GM19468 (cell line): ENCODE measurements at regions not wholly inside any gene's neighbourhood (a gene's known extent, or its start where the extent isn't known, plus 50 kb on each side); places are given as distances from the start of the nearest gene placed in this dataset.

ENCODE experiments used
- ATAC-seq: cut with Tn5 transposase; IDR thresholded peaks from one replicate; pipeline ENCODE4 v1.9.1; 2021; ENCODE audit warnings: mild to moderate bottlenecking, moderate library complexity, moderate number of reproducible peaks; ENCODE audit not compliant: unreplicated experiment; ENCODE audit errors: extremely low read depth

DNA sequence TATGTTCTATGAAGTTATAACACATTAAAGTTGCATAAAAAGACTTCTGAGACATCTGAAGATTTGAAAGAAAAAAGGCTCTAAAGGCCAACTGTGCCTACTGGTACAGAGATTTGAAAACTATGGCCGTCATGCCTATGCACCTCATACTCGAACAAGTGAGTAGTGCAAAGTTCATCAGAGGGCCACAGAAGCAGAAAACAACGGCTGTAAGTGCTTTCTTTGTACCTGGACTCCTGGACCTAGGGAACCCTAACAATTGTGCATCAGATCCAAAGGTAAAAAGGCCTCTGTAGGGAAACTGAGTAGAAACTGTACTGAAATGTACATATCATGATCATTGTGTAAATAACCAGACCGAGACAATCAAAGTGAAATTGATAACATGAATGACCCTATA is 230.4 kb upstream of the CHST9 start:
- ATAC-seq = no peak

DNA sequence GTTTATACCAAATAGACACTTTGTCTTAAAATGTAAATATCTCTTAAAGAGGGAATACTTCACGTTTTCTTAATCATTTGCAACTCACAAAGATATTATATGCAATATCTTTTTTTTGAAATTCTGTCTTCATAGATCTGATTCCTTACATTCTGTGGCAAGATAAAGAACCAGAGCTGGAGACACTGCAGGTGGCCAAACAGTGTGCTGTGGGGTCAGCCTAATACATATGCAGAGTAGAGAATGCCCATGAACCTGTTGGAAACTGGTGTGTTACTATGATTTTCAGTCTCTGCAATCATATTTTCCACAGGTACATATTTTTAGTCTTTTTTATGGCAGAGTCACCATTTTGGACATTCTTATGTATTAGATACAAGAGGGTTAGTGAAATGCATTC is 229.6 kb upstream of the CHST9 start:
- ATAC-seq = no peak

DNA sequence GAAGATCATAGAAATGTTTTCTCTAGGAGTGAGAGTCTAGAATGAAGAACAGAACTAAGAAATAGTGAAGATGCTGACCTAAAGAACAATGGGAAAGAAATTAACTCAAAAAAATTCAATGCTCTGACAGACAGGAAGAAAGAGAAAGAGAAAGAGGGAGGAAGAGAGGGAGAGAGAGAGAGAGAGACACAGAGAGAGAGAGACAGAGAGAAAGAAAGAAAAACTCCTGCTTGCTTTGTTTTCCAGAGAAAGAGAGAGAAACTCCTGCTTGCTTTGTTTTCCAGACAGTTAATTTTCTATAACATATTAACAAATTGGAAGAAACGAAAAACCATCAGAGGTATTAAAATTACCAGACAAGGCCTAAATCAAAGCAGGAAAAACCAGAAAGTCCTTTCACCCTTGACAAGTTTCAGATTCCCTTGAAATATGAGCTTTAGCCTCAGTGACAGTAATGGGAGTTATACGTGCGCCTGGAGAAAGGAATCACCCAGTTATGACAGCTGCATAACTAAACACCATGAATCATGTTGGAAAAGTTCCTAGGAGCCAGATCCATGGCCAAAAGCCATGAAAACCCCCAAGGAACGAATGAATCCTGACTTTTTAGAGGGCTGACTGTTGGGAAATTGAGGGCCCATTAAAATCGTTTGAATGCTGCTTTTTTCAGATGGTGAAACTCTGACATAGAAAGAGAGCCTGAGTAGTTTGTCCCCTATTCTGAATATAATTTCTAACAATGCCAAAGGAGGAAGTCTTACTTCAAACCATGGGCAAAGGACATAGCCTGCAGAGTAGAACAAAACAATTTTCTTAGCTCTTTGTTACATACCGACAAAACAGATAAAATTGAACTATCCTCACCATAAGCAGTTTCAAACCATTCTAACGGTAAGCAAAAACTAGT is 228.6 kb upstream of the CHST9 start:
- ATAC-seq = no peak

DNA sequence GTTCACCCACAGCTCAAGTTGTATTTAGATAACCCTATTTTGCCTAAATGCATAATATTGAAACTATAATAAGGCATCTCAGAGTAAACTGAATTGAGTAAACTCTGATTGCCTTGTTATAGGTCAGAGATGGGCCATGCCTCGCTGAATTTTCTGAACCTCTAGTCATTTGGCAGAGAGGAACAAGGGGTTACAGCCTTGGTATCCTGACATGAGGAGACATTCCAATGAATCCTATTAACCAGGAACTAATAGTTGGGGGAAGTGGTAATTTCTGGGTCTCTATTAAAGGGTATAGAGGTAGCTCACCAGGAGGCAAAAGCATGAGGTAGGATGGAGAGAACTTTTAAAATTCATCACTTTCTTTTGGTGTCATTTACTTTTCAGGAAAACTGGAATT is 227.4 kb upstream of the CHST9 start:
- no peak for ATAC-seq

DNA sequence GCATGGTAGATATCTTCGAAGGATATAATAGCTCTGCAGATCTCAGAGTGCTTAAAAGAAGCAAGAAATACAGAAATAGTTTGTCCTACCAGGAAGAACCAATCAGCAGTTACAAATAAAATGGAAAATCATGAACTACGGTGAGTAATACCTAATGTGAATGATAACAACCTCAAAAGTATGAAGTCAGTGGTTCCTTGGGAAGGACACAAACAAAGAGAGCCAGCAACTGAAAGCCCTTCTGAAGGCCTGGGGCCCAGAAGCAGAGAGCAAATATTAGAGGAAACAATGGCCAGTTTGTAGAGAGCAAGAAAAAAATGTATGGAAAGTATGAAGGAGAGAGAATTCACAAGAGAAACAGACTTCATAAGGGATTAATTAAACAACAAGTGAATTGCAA is 226.8 kb upstream of the CHST9 start:
- no peak for ATAC-seq

DNA sequence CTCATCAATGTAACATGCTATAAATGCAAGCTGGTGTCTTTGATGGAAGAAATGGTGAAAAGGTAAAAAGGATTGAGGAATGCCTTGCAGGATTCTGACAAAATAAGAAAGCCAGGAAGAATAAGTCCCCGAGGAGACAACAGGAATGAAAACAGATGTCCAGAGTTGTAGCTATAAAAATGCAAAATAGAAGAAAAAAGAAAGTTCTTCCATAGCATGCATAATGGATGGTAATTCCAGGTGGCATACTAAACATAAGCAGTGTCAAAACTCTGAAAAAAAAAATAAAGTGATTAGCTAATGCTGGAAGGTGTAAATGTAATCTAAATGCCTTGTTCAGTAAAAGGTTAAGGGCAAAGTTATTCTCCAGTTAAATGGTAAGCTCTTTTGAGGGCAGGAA is 225.9 kb upstream of the CHST9 start:
- ATAC-seq = no peak

DNA sequence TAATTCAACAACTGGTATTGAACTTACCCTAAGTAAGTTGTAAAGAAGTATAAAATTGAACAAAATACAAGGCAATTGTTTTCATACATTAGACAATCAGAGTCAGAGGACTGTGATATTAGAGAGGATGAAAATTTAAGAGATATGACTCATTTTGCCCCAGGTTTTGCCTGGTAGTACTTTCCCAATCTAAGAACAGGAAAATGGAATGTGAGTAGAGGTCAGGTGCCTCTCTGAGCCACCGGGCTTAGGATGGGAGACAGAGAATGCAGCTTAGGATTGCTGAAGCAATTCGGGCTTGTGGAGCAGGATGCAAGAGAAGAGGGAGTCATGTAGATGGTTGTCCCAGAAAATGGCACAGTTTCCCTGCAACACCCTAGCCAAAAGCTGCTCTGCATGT is 219.7 kb upstream of the CHST9 start:
- no peak for ATAC-seq

DNA sequence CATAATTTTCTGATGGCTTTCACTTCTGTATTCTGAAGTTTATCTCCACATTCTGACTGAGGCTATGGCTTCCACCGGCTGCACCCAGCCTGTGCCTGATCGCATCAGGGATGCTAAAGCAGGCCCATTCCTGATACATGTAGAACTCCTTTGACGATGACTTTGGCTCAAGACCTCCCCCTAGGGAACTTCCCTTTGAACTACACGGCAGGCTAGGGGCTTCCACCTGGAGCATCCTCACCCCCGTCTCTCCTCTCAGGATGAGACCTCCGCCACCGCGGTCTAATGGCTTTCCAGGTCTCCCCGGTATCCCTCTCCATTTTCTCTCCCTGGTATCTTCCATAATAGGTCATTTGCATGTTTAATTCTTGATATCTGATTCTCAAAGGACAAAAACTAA is 214.9 kb upstream of the CHST9 start:
- no peak for ATAC-seq

DNA sequence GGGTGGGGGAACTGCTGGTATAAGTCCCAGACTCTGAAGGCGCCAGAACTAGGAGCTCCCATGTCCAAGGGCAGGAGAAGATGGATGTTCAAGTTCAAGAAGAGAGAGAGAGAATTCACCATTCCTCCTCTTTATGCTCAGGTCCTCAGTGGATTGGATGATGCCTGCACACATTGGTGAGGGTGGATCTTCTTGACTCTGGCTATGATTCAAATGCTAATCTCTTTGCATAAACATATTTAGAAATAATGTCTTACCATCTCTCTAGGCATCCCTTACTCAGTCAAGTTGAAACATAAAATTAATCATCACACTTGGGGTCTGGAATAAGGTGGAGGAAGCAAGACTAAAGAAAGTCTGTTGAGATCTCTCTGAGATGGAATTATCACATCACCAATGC is 210.6 kb upstream of the CHST9 start:
- no peak for ATAC-seq

DNA sequence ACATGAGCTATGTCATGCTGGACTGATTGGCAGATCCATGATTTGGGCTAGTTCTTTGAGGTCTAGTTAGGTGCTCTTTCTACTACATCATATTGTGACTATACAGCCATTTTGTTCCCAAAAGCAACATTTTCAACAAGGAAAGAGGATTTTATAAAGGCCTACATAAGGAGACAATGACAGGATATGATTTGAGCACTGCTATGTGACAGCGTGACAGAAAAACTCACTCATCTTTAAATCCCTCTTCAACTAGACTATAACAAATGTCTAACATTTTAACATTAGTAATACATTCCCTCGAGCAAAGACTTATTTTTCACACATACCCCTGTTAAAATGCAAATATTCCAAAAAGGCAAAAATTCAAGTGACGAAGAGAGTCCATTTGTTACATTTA is 209.6 kb upstream of the CHST9 start:
- ATAC-seq = no peak

DNA sequence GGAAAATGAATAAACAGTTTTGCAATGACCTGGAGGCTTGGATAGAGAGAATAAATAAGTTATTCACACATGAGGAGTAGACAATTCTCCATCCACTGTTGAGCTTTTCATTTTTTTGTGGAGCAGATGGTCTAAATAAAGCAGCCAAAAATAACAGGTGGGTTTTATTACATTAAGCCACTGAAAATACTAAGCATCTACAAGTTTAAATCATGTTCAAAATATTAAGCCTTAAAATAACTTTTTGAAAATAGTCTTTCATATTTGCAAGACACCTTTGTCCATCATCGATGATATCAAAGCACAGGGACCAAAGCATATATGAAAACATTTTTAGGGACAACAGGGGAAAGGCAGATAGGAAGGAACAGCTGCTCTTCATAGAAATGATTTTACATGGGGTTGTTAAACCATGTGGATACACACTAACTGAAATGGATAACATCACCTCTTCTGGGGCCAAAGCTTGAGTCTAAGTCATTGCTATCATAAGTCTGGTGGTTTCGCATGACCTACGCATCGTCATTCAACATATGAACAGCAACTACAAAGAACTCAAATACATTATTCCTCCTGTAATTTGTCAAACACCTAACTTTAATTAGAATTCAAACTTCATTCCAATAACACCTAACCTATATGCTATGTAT is 197.6 kb upstream of the CHST9 start:
- ATAC-seq = no peak

DNA sequence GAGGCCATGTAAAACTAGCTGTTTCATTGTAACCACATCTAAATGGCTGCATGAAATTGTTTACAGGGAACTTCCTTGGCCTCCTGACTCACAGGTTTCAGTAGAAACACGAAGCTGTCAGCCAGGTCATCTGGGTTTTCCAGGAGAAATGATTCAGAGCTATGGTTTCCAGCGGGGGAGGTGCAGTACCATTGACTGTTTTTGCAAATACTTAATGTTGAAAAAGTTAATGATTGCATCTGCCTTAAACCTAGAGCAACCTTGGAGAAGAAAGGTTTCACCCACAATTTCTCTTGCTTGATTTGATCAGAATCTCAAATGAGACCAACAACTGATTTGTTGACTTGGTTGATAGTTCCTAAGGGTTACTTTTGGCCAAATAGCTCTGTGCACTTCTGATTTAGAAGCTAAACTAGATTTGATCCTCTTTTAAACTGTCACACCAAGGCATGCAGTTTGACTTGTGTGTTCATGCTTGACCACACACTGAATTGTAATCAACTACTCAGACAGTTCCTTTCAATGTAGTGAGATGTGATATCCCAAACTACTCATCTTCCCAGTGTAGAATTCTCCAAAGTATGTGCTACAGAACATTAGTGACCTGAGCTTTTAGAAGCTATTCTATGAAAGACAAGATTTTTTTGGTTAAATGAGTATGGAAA is 193.5 kb upstream of the CHST9 start:
- ATAC-seq = peak; percentile 41

DNA sequence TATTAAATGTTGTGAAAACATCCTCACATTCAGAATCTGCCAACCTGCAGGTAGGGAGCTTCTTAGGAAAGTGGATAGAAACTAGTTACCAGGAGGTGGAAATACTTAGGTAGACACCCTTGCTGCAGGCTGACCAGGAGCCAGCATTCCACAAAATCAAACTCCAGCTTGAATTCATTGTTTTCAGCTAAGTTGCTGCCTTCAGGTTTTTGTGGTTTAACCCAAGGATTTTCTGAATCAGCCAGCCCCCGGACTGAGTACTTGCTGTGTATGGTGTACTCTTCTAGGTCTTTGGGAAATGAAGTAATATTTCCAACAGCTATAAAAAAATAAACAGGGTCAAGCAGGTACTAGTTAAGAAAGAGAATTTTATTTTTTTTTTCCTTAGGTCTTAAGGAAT is 192.1 kb upstream of the CHST9 start:
- no peak for ATAC-seq

DNA sequence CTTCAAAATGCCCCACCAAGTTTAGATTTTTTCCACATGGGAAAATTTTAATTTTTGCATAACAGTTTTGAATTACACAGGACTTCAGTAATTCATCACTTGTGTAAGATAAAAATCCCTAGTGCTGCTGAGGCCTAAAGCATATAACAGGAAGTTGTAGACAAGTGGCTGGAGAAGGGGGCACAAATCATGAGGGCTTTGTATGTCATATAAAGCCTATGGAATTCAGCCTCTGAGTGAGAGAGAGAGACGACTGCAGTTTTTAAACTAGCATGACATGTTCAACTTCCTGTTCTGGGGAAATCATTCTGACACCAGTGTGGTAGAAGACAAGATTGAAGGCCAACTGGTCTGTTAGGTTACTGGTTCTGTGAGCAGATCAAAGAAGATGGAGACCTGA is 187.3 kb upstream of the CHST9 start:
- no peak for ATAC-seq

DNA sequence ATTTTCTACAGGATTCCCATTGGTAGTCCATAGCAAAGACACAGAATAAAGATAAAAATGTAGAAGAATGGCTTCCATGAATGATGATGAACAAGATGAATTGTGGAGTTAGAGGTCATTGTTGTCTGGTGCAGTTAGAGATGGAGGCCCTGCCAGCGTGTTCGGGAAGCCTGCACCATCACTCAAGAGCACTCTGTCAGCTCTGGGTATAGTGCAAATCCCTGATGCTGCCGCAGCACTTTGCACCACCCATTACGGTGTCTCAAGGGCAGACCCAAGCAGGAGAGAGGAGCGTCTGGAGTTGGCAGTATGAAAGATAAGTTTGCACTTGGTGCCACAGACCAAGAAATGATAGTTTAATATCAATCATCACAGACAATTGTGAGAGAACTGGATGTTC is 181.6 kb upstream of the CHST9 start:
- no peak for ATAC-seq

DNA sequence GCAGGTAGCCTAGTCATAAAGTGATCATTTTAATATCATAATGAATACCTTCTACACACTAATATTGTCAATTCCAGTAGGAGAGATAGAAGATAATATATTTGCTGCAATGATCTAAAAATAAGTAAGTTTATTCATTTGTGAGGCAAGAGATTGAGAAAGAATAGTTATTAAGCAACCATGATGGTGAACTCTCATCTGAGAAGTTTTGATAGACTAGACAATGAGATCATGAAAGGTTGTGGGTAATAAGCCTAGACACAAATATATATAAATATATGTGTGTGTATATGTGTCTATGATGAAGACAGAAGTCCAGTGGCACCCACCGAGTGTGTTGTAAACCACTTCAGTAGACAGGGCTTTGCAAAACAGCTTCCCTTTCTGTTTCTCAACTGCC is 181.0 kb upstream of the CHST9 start:
- ATAC-seq = no peak

DNA sequence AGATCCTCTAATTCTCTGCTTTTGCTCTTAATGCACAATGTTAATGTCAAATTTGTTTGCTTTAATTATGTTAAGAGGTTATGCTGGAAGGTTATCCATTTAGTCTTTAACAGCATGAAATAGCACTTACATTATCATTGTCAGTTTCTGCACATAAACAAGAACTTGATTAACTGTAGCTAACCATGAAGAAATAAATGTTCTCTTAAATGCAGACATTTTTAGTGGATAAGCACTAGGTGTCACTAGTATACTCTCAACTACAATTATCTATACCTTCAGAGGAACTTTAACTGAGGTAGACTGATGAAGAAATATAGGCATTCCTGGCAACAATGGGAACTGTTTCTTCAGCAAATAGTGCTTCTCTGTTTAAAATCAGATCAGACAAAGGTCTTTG is 178.8 kb upstream of the CHST9 start:
- no peak for ATAC-seq

DNA sequence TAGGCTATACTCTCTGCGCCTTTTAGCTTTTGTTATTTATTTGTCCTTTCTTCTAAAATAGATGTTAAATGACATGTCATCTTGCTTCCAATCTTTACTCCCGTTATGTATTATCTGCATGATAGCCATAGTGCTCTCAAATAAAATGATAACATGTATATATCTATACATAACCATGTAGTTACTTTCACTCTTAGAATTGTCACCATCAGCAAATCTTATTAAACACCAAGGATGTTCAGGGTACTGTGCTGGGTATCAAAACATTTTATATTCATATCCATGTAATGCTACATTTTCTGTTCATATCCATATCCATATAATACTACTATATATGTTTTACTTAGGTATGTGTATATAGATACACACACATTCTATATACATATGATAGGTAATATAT is 176.4 kb upstream of the CHST9 start:
- no peak for ATAC-seq

DNA sequence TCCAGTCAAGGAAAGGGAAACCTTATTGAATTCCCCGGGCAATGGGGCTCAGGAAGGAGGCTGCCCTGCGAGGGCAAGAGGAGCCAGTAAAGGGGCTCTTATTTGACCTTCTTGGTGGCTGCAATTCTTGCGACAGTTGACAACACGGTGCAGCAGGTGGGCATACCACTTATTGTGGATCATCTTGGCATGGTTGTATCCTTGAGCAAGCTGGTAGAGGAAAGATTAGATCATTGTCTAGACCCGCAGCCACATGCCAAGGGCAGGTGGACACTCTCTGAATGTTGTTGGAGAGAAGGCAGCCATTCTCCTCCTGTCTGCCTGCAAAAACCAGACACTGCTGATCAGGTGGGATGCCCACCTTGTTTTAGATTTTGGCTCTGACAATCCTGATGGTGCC is 170.2 kb upstream of the CHST9 start:
- no peak for ATAC-seq

DNA sequence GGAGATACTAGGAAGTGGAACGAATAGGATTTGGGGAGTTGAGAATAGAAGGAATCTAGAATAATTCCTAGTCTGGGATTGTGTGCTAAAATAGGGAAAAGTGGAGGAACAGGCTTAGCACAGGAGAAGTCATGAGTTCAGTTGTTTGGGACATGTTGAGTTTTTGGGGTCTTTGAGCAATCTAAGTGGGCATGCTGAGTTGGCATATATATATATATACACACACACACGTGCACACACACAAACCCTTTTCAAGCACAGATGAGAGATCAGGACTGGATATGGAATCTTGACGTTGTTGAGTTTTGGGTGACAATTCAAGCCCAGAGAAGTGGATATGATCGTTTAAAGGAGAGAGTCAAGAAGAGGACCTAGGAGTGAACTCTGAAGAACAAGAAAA is 168.2 kb upstream of the CHST9 start:
- ATAC-seq = no peak

DNA sequence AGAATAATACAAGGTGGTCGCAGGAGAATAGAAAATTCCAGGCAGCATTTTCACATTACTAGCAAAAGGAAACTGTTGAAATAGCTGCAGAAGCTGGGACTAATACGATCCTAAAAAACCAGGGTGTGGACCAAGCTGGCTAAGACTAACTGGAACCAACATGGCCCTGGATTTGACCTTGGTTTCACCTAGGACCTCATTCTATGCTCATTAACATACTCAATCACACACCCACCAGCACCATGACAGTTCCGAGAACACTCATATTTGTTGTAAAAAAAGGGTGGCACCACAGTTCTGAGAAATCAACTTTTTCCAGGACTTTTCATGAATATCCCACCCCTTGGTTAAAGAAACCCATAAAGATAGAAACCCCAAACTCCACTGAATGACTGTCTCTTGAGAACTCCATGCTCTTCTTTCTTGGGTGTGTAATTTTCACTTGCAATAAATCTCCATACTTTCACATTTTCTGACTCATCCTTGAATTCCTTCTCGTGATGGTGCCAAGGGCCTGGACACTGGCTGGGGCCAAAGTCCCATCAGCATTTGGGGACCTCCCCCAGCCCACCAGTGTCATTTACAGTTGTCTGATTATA is 164.3 kb upstream of the CHST9 start:
- no peak for ATAC-seq
